Muscle of arm (tissue), 1 donor: ENCODE measurements at regions not wholly inside any gene's neighbourhood (a gene's known extent, or its start where the extent isn't known, plus 50 kb on each side); places are given as distances from the start of the nearest gene placed in this dataset.
"Not testable (repeated sequence)": the region's sequence is repeated elsewhere in the genome, so short reads cannot be mapped to it uniquely, and the experiment has no call there.

Experiments
- DNase-seq: peaks from one replicate; pipeline ENCODE4 v3.0.0-alpha.2; 2013

DNA sequence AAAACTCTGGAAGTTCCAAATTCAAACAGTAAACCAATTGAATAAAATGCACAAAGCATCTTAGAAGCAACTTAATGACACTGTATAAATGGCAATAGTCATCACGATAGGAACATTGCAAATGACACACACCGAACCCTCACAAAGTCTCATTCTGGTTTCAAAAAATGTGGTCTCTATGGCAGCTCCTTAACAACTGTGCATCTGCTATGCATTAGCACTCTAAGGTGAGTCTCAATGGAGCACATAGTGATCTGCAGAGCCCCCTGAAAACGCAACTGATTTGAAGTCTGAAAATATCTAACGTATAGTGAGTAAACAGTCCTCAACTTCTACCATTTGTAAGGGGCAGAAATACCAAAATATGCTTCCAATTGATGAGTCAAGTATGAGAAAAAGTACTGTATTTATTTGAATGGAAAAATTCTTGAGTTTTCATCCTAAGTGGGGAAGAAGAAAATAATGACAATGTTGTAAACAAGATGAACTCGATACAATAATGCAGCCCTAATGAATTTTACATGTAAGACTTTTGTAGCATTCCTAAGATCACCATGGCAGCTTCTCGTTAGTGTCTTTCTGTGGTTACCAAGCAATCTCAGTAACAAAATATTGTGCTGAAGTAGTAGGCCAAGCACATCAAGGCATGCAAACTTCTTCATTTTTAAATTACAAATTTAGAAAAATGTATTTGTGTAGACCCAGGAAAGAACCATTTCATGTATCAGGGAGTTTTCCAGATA lies 517.5 kb upstream of the FAM174A start:
- DNase-seq: no peak

DNA sequence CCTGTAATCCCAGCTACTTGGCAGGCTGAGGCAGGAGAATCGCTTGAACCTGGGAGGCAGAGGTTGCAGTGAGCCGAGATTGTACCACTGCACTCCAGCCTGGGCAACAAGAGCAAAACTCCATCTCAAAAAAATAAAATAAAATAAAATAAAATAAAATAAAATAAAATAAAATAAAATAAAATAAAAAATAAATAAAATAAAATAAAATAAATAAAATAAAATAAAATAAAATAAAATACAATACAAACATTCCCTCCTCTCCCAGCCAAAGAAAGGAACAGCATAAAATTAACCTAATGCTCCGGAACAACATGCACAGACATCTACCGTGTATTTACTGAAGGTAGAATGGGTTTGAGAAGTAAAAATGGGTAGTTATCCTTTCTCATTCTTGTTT lies 521.9 kb upstream of the FAM174A start:
- not testable (repeated sequence) for DNase-seq

DNA sequence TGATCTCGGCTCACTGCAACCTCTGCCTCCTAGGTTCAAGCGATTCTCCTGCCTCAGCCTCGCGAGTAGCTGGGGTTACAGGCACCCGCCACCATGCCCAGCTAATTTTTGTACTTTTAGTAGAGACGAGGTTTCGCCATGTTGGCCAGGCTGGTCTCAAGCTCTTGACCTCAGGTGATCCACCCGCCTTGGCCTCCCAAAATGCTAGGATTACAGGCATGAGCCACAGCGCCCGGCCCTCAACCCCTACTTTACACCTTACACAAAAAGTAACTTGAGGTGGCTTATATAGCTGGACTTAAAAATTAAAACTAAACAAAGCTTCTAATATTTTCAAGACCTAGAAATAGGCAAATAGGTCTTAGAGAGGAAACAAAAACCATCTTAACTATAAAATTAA lies 524.0 kb upstream of the FAM174A start:
- not testable (repeated sequence) for DNase-seq

DNA sequence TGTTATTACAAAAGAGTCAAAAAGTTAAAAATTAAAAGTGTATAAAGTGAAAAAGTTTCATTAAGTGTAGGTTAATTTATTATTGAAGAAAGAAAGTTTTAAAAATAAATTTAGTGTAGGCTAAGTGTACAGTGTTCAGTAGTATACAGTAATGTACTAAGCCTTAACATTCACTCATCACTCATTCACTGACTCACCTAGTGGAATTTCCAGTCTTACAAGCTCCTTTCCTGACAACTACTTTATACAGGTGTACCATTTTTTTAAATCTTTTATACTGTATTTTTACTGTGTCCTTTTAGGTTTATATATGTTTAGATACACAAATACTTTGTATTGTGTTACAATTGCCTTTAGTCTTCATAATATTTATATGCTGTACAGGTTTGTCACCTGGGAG lies 530.2 kb upstream of the FAM174A start:
- no peak for DNase-seq

DNA sequence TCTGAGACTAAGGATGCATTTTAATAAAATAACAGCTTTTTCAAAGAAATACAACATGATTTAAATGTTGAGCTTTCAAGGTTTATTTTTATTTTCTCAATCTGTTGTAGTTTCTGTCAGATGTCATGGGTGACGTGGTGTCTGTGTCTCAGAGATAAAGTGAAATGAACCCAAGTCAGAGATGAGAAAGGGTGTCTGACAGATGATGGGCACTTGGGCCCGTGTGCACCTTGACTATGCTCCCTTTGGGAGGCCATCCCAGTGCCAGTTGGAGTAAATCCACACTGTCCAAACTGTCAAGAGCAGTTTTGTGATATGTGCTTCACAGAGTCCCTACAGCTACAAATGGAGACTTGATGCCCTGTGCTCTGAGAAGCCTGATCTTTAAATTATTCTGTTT lies 536.9 kb upstream of the FAM174A start:
- DNase-seq: no peak

DNA sequence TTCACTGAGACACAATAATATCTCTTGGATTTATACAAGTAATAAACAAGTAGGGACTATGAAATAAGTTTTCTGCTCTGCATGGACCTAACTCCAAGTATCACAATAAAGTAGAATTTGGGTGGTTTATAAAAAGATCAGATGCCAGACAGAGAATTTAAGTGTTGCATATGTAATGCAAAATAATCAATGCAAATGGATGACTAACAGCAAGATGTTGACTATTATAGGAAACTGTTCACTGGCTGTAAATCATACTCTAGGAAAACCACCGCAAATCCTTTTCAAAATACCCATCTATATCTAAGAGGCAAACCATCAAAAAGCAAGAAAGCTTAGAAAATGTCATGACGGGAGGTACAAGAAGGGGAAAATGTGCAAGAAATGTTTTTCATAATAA lies 539.8 kb upstream of the FAM174A start:
- DNase-seq: no peak

DNA sequence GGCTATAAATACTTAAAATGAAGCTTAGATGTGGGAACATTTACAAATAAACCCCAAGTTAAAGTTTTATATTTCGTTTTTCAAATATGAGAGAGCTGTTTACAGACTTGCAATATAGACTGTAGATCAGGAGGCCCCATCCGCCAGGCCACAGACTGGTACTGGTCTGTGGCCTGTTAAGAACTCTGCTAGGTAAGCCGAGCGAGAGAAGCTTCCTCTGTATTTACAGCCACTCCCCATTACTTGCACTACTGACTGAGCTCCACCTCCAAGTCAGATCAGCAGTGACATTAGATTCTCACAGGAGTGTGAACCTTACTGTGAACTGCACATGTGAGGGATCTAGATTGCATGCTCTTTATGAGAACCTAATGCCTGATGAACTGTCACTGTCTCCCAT lies 561.4 kb upstream of the FAM174A start:
- DNase-seq: no peak

DNA sequence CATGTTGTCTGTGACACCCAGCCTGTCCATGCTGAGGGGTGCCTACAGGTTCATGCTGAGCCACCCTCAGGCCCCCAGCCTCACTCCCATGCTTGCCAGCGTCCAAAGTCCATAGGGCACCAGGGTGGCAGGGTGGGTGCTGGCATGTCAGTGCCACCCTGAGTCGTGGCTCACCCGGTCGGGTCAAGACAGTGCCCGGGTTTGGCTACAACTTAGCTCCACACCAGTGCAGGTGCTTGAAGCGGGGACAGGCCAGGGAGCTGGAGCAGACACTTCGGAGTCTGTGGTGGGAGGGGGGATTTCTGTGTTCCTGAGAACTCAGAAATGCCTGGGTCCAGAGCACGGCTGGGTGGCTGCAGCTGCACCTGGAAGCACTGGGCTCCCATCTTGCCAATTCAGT lies 579.2 kb upstream of the FAM174A start:
- no peak for DNase-seq

DNA sequence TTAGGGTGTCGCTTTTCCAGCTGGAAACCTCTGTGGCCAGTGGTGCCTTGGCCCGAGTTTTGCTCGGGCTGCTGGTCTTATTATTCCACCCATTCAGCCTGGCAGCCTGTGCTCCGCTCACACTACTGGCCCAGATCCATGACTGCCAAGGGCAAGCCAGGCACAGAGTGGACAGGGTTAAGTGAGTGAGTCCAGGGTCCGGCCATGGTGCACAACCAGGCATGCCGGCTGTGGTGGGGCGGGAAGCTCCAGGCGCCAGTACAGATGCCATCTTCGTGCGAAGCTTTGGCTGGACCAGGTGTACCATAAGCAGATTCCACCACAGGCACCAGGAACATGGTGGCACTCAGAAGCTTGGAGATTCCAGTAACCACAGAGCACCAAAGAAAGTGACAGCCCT lies 580.2 kb upstream of the FAM174A start:
- no peak for DNase-seq

DNA sequence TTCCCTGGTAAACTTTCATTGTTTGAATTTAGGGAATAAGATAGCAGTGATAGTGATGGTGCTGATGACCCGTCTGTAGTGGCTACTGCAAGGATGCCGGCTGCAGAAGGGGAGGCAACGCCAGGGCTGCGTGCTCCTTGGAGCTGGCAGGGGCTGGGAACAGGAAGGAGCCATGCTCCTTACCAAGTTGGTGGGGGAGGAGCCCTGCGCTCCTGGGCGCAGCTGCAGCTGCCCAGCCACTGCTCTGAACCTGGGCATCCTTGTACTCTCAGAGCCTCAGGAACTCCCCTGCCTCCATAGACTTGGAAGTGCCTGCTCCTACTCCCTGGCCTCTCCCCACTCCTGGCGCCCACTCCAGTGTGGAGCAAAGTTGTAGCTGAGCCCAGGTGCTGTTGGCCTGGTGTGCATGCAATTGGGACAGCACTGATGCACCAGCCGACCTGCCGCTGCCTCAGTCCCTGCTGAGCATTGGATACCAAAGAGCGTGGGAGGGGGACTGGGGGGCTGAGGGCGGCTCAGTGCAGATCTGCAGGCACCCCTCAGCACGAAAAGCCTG lies 585.1 kb upstream of the FAM174A start:
- DNase-seq: no peak

DNA sequence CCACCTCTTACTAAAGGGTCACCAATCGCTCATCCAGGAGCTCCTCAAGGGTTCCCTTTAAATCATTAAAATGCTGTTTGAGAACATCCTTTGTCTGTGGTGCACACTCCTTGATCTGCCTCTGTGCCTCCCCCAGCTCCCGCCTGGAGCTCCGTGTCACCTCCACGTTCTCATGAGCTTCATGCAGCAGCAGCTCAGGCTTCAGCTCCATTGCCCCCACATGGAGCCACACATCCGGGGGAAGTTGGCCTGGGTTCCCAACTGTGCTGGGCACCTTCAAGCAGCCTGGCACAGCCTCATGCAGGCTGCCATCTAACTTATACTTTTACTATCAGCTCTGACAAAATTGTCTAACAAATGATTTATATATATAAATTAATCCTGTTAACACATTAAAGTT lies 585.8 kb upstream of the FAM174A start:
- DNase-seq: no peak

DNA sequence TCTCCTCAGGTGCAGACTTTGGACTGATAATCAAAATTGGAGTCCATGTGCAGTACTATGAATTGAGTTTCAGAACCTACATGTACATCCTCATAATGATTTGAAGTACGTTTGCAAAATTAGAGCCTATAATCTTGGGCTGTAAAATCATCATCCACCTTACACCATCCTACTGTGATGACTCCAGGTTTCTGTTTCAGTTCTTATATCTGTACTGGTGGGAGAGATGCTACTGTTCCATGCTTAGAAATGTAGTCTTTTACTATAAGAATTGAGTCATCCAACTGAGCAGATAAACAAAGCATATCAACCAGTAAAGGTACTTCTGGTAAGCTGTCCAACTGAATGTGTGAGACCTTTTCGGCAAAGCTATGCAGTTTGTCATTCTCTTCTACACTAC lies 586.3 kb upstream of the FAM174A start:
- no peak for DNase-seq

DNA sequence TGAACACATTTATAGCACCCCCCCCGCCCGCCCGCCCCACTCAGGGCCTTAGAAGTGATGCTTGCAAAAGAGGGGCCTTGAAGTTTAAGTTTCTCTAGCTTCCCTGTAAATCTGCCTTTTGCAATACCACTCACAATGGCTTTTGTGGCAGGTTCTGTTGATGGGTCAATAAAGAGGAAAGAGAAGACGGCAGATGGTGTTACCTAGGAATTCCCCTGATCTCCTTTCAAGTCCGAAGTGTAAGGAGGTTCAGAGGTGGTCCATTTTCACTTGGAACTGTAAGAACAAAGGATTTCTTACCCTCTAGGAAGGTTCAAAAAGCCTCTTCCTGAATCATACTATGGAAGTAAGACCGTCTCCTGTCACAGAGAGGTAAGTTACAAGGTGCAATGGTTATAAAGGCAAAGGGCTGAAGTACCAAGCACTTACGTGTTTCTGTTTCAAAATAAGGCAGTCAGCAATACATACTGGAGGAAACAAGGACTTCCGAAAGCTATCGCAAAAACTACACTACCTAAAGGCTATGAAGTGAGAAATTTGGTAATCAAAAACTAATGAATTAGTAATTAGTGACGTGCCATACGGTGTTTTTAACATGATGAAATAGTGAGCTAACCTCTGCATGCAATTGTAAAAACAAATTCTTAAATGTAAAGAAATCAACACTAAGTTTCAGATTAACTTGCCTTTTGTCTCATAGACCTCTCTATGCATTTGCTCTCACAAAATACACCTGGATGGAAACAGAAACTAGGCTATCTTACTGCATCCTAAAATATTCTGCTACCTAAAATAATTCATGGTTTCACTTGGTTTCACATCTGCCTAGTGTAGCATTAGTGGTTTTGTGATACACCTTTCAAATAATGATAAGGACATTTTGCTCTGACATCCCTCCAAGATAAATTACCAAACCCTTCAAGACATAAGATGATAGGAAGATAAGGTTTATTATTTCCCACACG lies 589.4 kb upstream of the FAM174A start:
- no peak for DNase-seq

DNA sequence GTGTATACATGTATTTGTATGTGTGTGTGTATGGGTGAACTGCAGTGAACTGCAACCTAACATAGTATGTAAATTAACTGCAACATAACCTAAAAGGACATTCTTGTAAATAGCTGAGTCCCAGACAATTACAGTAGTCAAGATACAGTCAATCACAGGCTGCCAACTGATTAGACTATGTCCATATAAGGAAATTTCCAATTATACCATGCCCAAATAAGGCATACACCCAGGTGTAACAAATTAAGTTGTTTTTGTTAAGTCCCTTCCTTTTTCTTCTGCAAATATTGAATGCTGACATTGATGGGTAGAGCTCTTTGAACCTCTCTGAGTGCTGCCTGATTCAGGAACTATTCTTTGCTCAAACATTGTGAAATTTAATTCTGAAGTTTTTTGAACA lies 594.6 kb upstream of the FAM174A start:
- DNase-seq: no peak

DNA sequence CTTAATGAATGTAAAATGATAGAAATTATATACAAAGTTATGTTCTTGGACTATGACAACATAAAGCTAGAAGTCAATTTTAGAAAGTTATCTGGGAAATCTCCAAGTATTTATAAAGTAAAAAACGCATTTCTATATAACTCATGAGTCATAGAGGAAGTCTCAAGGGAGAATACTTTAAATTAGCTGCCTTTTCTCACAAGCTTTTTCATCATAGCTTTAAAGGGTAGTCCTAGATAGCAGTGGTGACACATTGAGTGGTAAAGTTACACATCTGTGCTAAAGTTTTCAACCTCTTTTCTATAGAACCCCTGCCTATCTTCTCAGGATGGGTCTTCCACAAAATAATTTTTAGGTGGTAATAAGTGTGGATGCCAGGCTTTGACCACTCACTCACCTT lies 598.3 kb upstream of the FAM174A start:
- no peak for DNase-seq

DNA sequence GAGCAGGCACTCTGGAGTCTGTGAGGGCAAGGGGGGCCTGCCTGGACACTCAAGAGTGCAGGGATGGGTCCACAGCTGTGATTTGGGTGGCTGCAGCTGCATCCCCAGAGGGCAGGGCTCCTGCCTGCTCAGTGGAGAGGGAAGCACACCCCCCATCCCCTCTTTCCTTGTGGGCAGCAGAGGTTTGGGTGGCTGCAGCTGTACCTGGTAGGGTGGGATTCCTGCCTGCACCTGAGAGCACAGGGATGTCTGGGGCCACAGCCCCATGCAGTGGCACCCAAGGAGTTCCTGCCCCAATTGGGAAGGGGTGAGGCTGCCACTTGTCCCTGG lies 605.4 kb upstream of the FAM174A start:
- no peak for DNase-seq

DNA sequence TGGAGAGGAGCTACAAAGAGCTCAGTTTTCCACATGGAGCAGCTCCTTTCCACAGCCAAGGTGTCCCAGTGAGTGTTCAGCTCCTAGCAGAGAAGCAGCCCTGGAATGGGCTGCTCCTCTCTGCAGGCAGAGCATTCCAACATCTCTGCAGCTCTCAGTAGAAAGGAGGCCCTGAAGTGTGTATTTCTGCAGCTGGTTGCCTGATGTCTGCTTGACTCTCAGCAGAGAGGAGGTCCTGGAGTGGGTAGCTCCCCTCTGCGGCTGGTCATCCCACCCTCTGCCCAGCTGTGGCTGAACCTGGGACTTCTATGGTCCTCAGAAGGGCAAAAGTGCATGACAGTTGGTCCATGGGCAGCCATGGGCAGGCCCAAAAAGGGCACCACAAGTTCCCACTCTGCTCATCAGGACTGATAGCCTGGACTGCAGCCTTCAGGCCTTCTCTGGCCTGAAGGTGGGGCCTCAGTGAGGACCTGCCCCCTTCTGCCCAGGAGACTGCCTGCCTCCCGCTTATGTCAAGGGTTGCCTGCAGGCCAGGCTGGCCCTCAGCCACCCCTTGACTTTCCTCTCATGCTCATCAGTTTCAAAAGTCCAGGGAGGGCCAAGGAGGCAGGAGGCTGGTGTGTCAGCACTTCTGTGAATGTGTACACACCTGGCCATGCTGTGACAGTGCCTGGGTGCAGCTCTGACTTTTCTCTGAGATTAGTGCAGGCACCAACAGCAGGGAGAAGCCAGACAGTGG lies 605.9 kb upstream of the FAM174A start:
- no peak for DNase-seq

DNA sequence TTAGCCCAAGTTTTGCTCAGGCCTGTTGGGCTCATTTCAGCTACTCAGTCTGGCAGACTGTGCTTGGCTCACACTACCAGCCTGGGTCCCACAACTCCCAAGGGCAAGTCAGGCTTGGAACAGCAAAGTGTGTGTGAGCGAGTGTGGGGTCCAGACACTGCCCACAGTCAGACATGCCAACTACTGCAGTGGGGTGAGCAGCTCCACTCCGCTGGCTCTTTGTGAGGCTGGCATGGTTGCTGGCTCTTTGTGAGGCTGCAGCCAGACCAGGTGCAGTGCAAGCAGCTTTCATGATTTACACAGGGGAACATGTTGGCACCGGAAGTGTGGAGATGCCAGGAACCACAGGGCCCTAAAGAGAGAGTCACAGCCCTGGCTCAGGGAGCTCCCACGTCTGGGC lies 606.7 kb upstream of the FAM174A start:
- DNase-seq: no peak

DNA sequence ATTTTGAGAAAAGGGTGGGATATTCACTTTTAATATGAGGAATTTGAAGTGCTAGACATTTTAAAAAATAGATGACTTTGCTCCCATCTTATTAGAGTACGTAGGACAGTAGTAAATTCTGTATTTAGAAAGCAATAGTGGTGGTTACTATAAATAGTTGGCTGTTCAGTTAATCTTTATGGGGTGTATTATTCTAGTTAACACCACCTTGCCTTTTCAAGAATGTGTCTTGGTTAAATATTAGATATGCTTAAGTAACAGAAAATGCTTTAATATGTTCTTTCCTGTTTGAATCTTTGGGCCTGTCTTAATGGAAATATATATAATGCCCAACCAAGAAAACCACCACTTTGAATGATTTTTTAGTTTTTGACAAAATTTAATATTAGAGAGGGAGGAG lies 608.7 kb upstream of the FAM174A start:
- DNase-seq: no peak

DNA sequence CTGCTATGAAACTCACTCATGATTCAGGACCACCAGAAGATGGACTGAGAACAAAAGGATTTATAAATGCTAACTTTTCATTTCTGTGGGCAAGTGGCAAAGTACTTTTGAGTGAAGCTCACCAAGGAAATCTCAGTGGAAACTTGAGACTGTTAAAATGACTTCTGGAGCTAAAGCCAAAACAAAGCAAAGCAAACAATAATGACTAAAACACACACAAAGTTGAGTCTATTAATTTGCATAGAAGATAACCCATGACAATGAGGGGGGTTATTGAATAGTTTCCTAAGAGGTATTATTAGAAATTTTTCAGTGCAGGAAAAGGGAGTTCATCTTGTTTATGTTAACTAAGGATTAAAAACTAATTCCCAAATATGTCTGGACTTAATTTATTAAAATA lies 612.8 kb upstream of the FAM174A start:
- no peak for DNase-seq

DNA sequence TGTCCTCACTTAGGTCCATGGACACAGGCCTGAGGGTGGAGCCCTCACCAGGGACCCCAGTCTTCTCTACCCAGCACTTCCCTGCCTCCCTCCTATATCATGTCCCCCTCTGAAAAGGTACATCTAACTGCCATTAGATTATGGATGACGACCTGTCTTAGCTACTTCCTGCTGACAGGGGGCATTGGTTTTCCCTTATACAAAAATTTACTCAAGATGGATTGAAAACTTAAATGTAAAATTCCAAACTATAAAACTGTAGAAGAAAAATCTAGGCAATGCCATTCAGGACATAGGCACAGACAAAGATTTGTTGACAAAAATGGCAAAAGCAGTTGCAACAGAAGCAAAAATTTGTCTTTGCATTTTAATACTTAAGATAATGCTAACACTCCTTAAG lies 623.2 kb upstream of the FAM174A start:
- no peak for DNase-seq

DNA sequence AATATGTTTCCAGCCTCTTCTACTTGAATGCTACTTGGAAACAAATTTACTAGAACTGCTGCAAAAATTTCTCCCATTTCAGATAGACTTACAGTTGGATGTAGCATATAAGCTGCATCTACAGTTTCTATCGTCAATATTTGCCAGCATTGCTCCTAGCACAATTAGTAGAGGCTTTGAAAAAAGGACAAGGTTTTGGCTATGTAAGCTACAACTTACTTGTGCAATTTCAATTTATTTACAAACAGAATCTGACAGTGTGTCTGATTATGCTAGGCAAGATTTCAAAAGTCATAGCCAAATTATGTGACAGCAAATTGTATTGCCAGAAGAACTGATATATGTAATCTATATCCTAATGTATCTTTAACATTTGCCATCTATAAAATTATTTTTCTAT lies 628.4 kb upstream of the FAM174A start:
- no peak for DNase-seq
